ENCODE measurements at regions not wholly inside any gene's neighbourhood (a gene's known extent, or its start where the extent isn't known, plus 50 kb on each side); places are given as distances from the start of the nearest gene placed in this dataset.

GRCh38 chr14:98503086-98503815 is 768.7 kb downstream of the BCL11B start:
- H3K27ac ChIP-seq = no peak overlapping the region
- TF ChIP-seq, protein P1, sequence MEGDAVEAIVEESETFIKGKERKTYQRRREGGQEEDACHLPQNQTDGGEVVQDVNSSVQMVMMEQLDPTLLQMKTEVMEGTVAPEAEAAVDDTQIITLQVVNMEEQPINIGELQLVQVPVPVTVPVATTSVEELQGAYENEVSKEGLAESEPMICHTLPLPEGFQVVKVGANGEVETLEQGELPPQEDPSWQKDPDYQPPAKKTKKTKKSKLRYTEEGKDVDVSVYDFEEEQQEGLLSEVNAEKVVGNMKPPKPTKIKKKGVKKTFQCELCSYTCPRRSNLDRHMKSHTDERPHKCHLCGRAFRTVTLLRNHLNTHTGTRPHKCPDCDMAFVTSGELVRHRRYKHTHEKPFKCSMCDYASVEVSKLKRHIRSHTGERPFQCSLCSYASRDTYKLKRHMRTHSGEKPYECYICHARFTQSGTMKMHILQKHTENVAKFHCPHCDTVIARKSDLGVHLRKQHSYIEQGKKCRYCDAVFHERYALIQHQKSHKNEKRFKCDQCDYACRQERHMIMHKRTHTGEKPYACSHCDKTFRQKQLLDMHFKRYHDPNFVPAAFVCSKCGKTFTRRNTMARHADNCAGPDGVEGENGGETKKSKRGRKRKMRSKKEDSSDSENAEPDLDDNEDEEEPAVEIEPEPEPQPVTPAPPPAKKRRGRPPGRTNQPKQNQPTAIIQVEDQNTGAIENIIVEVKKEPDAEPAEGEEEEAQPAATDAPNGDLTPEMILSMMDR (conservative IDR thresholded peaks at IDR 0.05) = no peak

DNA sequence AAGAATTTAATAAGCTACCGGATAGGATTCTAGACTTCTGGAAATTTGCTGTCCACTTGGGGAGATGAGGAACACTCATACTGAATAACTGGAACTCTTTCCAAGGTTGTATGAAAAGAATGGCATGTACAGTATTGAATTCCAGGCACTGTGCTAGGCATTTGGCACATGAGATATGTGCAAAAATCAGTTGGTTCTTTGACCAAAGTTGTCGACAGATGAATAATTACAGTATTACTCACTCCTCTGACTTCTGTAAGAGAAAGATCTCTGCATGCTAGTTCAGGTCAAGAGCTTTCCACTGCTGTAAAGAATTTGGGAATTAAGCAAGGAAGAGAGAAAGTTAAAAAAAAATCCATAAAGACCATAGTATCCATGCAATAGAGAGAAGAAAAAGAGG is 764.7 kb downstream of the BCL11B start:
- TF ChIP-seq, protein P1 (conservative IDR thresholded peaks at IDR 0.05) = no peak
- no peak overlapping the region for H3K27ac ChIP-seq

GRCh38 chr14:98510392-98510791 is 761.6 kb downstream of the BCL11B start:
- TF ChIP-seq, protein P1 (conservative IDR thresholded peaks at IDR 0.05) = no peak
- no peak overlapping the region for H3K27ac ChIP-seq

GRCh38 chr14:98512501-98513251 is 759.3 kb downstream of the BCL11B start:
- TF ChIP-seq, protein P1 (conservative IDR thresholded peaks at IDR 0.05) = no peak
- H3K27ac ChIP-seq = no peak overlapping the region

DNA sequence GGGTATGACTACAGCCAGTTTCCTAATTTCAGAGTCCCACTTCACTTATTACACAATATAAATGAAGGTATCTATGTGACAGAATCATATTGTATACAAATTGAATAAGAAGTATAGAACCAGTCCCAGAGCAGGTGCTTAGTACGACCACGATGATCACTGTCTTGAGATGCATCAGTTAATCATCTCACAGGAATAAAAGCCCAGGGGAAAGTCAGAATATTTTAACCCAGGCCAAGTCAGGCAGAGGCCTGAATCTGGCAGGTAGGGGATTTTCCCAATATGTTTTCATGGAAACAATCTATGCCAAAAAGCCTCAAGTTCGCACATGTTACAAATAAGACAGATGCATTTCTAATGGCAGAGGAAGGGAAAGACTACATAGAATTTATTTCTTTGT is 758.4 kb downstream of the BCL11B start:
- no peak overlapping the region for H3K27ac ChIP-seq
- TF ChIP-seq, protein P1 (conservative IDR thresholded peaks at IDR 0.05) = no peak

DNA sequence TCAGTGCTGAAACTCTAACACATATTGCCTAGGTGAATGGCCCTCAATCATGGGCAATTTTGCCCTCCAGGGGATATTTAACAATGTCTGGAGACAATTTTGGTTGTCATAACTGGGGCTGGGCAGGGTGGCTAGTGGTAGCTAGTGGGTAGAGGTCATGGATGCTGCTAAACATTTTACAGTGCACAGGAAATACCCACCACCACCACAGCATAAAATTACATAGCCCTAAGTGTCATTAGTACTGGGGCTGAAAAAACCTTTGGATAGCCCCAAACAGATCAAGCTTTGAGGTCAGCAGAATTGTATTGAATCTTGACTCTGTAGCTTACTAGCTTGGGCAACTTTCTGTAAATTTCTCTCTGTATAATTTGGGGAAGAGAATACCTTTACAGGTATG is 758.0 kb downstream of the BCL11B start:
- TF ChIP-seq, protein P1 (conservative IDR thresholded peaks at IDR 0.05) = no peak
- H3K27ac ChIP-seq = no peak overlapping the region

- no peak overlapping the region for H3K27ac ChIP-seq
- TF ChIP-seq, protein P1 (conservative IDR thresholded peaks at IDR 0.05) = no peak
These were observed 735.7 kb downstream of the BCL11B start for GRCh38 chr14:98536256-98536655.
